ENCODE measurements at regions not wholly inside any gene's neighbourhood (a gene's known extent, or its start where the extent isn't known, plus 50 kb on each side); places are given as distances from the start of the nearest gene placed in this dataset.

DNA sequence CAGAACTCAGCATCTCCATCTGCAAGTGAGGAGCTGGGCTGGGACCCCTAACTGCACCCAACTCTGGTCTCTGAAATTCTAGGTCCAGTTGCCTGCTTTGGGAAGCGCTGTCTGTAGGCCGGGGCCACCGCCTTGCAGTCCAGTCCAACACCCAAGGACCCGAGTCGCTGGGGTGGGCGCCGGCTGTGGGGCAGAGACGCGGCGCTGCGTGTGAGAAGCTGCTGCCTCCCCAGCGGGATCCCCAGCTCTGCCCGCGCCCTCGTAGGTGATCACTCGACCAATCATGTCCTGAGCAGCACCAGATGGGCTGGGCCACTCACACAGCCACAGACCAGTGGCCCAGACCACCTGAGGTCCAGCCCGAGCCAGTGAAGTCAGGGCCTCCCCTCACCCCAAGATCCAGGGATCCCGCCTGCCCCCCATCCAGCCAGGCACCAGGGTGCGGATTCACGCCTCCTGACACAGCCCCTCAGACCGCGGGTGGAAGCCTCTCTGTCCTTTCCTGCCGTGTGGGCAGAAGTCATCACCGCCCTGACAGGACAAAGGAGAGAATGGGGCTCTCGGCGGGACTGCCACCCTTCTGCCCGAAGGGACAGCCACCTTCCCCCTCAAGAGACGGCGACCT is 67.4 kb upstream of the ADGRA1 start:
- no peak overlapping the region for H3K4me3 ChIP-seq (ENCODE audit: low read depth, low read length)
- no peak for TF ChIP-seq CTCF (IDR thresholded peaks at IDR 0.05; ENCODE audit: control insufficient read depth, extremely low read depth, insufficient read depth)
- DNase-seq (ENCODE audit: low read depth): no peak

GRCh38 chr10:133019651-133020050 is 68.1 kb upstream of the ADGRA1 start:
- no peak for DNase-seq (ENCODE audit: low read depth)
- H3K4me3 ChIP-seq (ENCODE audit: low read depth, low read length): no peak overlapping the region
- TF ChIP-seq CTCF (IDR thresholded peaks at IDR 0.05; ENCODE audit: control insufficient read depth, extremely low read depth, insufficient read depth): no peak

DNA sequence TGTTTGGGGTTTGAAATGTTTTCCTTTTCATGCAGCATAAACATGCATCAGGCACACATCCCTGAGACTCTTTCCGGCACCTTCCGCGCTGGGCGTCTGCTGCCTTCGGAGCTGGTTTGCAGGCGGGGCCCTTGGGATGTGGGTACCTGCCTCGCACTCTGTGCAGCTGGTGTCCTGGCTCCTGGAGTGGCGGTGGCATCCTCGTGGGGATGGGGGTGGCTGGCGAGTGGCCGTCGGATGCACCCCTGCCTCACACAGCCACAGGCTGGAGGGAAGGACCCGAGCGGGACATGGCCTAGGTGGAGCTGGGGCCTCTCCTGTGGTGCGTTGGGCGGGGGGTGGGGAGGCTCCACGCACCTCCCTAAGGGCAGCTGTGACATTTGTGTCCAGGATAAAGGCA is 68.5 kb upstream of the ADGRA1 start:
- no peak for TF ChIP-seq CTCF (IDR thresholded peaks at IDR 0.05; ENCODE audit: control insufficient read depth, extremely low read depth, insufficient read depth)
- no peak overlapping the region for H3K4me3 ChIP-seq (ENCODE audit: low read depth, low read length)
- no peak for DNase-seq (ENCODE audit: low read depth)

DNA sequence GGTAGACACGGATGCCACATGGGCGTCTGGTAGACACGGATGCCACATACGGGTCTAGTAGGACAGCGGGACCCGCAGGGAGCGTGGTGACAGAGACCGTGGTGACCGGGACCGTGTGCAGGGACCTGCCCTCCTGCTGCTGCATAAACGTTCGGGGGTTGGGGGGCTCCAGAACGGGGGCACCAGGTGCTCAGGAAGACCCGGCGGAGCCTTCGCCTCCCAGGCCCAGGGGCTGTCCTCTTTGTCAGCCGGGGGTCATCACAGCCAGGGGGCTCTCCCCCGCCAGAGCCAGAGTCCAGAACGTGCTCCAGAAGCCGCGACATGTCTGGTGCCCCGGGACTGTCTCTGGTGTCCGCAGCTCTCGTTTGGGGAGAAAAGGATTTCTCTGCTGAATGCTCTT is 69.2 kb upstream of the ADGRA1 start:
- DNase-seq (ENCODE audit: low read depth): no peak
- H3K4me3 ChIP-seq (ENCODE audit: low read depth, low read length): no peak overlapping the region
- TF ChIP-seq CTCF (IDR thresholded peaks at IDR 0.05; ENCODE audit: control insufficient read depth, extremely low read depth, insufficient read depth): no peak

DNA sequence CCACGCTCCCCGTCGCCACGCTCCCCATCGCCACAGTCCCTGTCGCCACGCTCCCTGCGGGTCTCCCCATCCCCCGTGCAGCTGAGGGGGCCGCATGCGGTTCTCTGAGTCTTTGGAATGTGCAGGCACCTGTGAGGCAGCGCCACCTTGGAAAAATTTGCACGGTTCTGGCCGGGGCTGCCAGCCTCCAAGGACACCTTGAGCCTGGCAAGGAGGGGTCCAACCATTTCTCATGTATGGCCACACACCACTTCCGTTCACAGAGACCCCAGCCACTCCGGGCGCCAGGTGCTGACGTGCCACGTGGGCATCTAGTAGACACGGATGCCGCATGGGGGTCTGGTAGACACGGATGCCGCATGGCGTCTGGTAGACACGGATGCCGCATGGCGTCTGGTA is 70.5 kb upstream of the ADGRA1 start:
- DNase-seq (ENCODE audit: low read depth): no peak
- TF ChIP-seq CTCF (IDR thresholded peaks at IDR 0.05; ENCODE audit: control insufficient read depth, extremely low read depth, insufficient read depth): no peak
- no peak overlapping the region for H3K4me3 ChIP-seq (ENCODE audit: low read depth, low read length)

- DNase-seq (ENCODE audit: low read depth): no peak
- H3K4me3 ChIP-seq (ENCODE audit: low read depth, low read length): no peak overlapping the region
- TF ChIP-seq CTCF (IDR thresholded peaks at IDR 0.05; ENCODE audit: control insufficient read depth, extremely low read depth, insufficient read depth): no peak
Measured at GRCh38 chr10:133016493-133017202, 71.1 kb upstream of the ADGRA1 start.

Measured in LNCaP clone FGC (cell line).